Sigmoid colon (tissue), 4 donors: ENCODE measurements at regions not wholly inside any gene's neighbourhood (a gene's known extent, or its start where the extent isn't known, plus 50 kb on each side); places are given as distances from the start of the nearest gene placed in this dataset.

ENCODE experiments used
- EP300 ChIP-seq, 4 donors: sonication (generic); formaldehyde crosslinking; IDR thresholded peaks; one replicate each; pipeline ENCODE4 v1.6.1; 2017; ENCODE audit warnings: antibody characterized with exemption in 4 of 4
- POLR2A ChIP-seq, 2 donors: fragments of 450-650 bp; IDR thresholded peaks; one replicate each; pipeline ENCODE4 v1.6.1; 2016; ENCODE audit warnings: antibody characterized with exemption in 2 of 2, mild to moderate bottlenecking in 2 of 2, moderate library complexity in 2 of 2
- POLR2AphosphoS5 ChIP-seq, 4 donors: sonication (generic); formaldehyde crosslinking; IDR thresholded peaks; one replicate each; pipeline ENCODE4 v1.6.1; 2017; ENCODE audit warnings: antibody characterized with exemption in 4 of 4
- TF ChIP-seq, protein P1 (sequence below), 4 experiments: fragments of 450-650 bp in 3 of 4; fragments of 200-600 bp in 1 of 4; IDR thresholded peaks; one replicate each; pipeline ENCODE4 v1.5.1; 2016 to 2019; ENCODE audit warnings: antibody characterized with exemption in 4 of 4, mild to moderate bottlenecking in 3 of 4, moderate library complexity in 2 of 4

DNA sequence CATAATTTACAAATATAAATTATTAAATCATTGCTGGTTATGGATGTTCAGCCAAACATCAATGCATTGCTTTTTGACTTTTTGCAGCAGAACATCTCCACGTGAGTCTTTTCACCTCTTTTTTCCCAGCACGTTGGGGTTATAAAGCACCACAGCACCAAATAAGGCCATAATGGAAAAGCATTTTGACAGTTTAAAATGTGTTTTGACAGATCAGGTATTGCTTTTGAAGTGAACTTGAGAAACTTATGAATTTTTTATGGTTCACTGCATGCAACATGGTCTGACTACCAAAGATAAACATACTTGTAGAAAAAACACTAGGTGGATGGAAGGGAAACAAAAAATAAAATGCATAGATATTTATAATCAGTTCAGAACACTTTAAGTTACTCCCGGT, 622.4 kb downstream of the HTR1B start:
- TF ChIP-seq, protein P1, sequence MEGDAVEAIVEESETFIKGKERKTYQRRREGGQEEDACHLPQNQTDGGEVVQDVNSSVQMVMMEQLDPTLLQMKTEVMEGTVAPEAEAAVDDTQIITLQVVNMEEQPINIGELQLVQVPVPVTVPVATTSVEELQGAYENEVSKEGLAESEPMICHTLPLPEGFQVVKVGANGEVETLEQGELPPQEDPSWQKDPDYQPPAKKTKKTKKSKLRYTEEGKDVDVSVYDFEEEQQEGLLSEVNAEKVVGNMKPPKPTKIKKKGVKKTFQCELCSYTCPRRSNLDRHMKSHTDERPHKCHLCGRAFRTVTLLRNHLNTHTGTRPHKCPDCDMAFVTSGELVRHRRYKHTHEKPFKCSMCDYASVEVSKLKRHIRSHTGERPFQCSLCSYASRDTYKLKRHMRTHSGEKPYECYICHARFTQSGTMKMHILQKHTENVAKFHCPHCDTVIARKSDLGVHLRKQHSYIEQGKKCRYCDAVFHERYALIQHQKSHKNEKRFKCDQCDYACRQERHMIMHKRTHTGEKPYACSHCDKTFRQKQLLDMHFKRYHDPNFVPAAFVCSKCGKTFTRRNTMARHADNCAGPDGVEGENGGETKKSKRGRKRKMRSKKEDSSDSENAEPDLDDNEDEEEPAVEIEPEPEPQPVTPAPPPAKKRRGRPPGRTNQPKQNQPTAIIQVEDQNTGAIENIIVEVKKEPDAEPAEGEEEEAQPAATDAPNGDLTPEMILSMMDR (IDR thresholded peaks at IDR 0.05), result no peak
- TF ChIP-seq POLR2AphosphoS5 (IDR thresholded peaks at IDR 0.05) (no peak), POLR2A (IDR thresholded peaks at IDR 0.05) (no peak), EP300 (IDR thresholded peaks at IDR 0.05) (no peak)
